Upper lobe of left lung (tissue), 6 donors: ENCODE measurements at regions not wholly inside any gene's neighbourhood (a gene's known extent, or its start where the extent isn't known, plus 50 kb on each side); places are given as distances from the start of the nearest gene placed in this dataset.

Experiments
- ATAC-seq, 2 donors: fragments of 200-7000 bp; cut with Tn5 transposase; one replicate each; pipeline ENCODE4 v1.9.1; 2022; ENCODE audit warnings: mild to moderate bottlenecking in 2 of 2, moderate library complexity in 2 of 2; ENCODE audit not compliant: low FRiP score in 2 of 2
- DNase-seq, 2 donors: peaks; one replicate each; pipeline ENCODE4 v3.0.0-alpha.2; 2019 to 2020
- H3K27ac ChIP-seq, 4 donors: fragments of 200-600 bp; sonication (generic); one replicate each; pipeline ENCODE4 v1.5.1; 2016 to 2019
- H3K27me3 ChIP-seq, 4 donors: fragments of 200-600 bp; sonication (generic); one replicate each; pipeline ENCODE4 v1.5.1; 2017 to 2019
- H3K36me3 ChIP-seq, 4 donors: fragments of 200-600 bp; sonication (generic); one replicate each; pipeline ENCODE4 v1.5.1; 2016 to 2019
- H3K4me1 ChIP-seq, 4 donors: fragments of 200-600 bp; sonication (generic); one replicate each; pipeline ENCODE4 v1.5.1; 2018 to 2019
- H3K4me3 ChIP-seq, 4 donors: fragments of 200-600 bp; sonication (generic); one replicate each; pipeline ENCODE4 v1.5.1; 2017 to 2019; ENCODE audit warnings: mild to moderate bottlenecking in 2 of 4, moderate library complexity in 1 of 4
- H3K9me3 ChIP-seq, 4 donors: fragments of 200-600 bp; sonication (generic); one replicate each; pipeline ENCODE4 v1.5.1; 2018 to 2019
- EP300 ChIP-seq, 4 donors: sonication (generic); formaldehyde crosslinking; IDR thresholded peaks; one replicate each; pipeline ENCODE4 v1.5.1; 2017; ENCODE audit warnings: antibody characterized with exemption in 4 of 4, control low read depth in 2 of 4
- POLR2A ChIP-seq, 4 donors: fragments of 450-650 bp; IDR thresholded peaks; one replicate each; pipeline ENCODE4 v1.5.1; 2016 to 2017; ENCODE audit warnings: antibody characterized with exemption in 4 of 4, mild to moderate bottlenecking in 2 of 4
- POLR2AphosphoS5 ChIP-seq, 2 donors: sonication (generic); formaldehyde crosslinking; IDR thresholded peaks; one replicate each; pipeline ENCODE4 v1.5.1; 2017; ENCODE audit warnings: antibody characterized with exemption in 2 of 2
- WGBS, 2 donors: methylation state at CpG; one replicate each; pipeline ENCODE4 v1.1.5; 2017 to 2018; 5-methylcytosine and 5-hydroxymethylcytosine counted together
- TF ChIP-seq, protein P1 (sequence below), 6 experiments: fragments of 450-650 bp in 4 of 6; fragments of 200-600 bp in 2 of 6; sonication (generic) in 2 of 6; IDR thresholded peaks; one replicate each; pipeline ENCODE4 v1.5.1; 2016 to 2019; ENCODE audit warnings: antibody characterized with exemption in 6 of 6
- donor health status: DM: no; HTN: no; CAD: no; lungs with moderate emphysema.
- donor health status: DM: no; HTN: yes; CAD: no; lungs with severe emphysema.

DNA sequence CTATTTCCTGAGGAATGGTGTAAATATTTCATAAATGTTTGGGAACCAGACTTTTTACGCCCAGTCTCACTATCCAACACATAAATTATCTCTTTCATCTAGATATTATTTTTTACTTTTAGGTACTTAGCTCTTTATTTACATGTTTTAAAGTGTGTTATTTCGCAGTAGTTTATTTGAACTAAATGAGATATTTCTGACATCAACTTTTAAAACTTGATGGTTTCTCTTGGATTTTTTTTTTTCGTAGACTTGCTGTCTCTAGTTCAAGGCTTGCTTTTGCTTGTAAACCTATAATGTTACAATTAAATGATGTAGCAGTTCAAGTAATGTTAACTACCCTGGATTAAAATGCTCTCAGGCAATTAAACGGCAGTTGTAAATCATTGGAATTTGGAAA, 241.7 kb upstream of the PDE3A start:
- no peak for ATAC-seq
- H3K4me1 ChIP-seq, result no peaks in the 10 kb centered on the region
- 80 to 88% methylated on average over 4 of the region's 4 CpGs for WGBS, 2 donors

DNA sequence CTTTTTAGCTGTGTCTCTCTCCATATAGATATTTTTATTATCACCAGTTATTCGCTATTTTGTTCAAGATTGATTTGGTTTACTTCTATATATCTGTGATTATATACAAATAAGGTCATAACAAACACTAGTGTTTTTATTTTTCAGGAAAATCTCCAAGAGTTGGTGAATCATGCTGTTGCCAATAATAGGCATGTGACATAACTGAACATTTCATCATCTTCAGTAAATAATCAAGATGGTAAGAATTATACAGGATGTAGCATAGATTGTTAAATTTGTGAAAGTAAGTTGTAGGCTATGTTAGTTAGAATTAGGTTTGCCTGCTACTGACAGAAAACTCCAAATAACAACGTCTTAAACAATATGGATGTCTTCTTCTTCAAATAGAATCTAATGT, 240.9 kb upstream of the PDE3A start:
- Histone ChIP-seq H3K36me3 (no peaks in the 10 kb centered on the region), H3K27me3 (no peaks in the 10 kb centered on the region), H3K4me1 (no peaks in the 10 kb centered on the region), H3K27ac (no peak overlapping the region), H3K9me3 (no peaks in the 10 kb centered on the region), H3K4me3 (no peak overlapping the region)
- TF ChIP-seq, protein P1, sequence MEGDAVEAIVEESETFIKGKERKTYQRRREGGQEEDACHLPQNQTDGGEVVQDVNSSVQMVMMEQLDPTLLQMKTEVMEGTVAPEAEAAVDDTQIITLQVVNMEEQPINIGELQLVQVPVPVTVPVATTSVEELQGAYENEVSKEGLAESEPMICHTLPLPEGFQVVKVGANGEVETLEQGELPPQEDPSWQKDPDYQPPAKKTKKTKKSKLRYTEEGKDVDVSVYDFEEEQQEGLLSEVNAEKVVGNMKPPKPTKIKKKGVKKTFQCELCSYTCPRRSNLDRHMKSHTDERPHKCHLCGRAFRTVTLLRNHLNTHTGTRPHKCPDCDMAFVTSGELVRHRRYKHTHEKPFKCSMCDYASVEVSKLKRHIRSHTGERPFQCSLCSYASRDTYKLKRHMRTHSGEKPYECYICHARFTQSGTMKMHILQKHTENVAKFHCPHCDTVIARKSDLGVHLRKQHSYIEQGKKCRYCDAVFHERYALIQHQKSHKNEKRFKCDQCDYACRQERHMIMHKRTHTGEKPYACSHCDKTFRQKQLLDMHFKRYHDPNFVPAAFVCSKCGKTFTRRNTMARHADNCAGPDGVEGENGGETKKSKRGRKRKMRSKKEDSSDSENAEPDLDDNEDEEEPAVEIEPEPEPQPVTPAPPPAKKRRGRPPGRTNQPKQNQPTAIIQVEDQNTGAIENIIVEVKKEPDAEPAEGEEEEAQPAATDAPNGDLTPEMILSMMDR (IDR thresholded peaks at IDR 0.05), result no peak
- TF ChIP-seq POLR2A (IDR thresholded peaks at IDR 0.05) (no peak), POLR2AphosphoS5 (IDR thresholded peaks at IDR 0.05) (no peak), EP300 (IDR thresholded peaks at IDR 0.05) (no peak)
- DNase-seq, result no peak
- 84 to 92% methylated on average over 2 of the region's 2 CpGs for WGBS, 2 donors
- no peak for ATAC-seq

More for the DNA sequence above, 241.7 kb upstream of the PDE3A start:
- Histone ChIP-seq H3K36me3 (no peaks in the 10 kb centered on the region), H3K4me3 (no peak overlapping the region), H3K27ac (no peak overlapping the region), H3K9me3 (no peaks in the 10 kb centered on the region), H3K27me3 (no peaks in the 10 kb centered on the region)
- TF ChIP-seq EP300 (IDR thresholded peaks at IDR 0.05) (no peak), POLR2AphosphoS5 (IDR thresholded peaks at IDR 0.05) (no peak), POLR2A (IDR thresholded peaks at IDR 0.05) (no peak)
- TF ChIP-seq, protein P1 (IDR thresholded peaks at IDR 0.05), result no peak
- no peak for DNase-seq

DNA sequence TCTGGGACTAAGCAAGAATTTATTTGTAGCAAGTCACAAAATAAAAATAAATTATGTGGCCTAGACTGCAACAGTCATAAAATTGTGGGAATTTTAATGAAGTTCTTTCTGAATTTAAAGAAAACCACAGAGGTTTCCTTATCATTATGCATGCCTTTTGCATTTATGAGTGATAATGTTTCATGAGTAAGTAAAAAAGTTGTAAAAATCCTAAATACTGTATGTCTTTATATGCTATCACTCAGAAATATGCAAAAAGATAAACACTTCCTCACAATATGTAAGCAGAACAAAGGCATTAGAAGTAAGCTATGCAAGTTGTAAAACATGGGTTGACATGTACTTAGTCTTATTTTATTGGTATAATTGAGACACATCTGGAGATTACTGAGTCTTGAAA, 239.4 kb upstream of the PDE3A start:
- no peak overlapping the region for H3K4me3 ChIP-seq
- TF ChIP-seq EP300 (IDR thresholded peaks at IDR 0.05), result no peak
- TF ChIP-seq POLR2AphosphoS5 (IDR thresholded peaks at IDR 0.05), result no peak
- TF ChIP-seq, protein P1 (IDR thresholded peaks at IDR 0.05), result no peak
- TF ChIP-seq POLR2A (IDR thresholded peaks at IDR 0.05), result no peak
- H3K9me3 ChIP-seq, result no peaks in the 10 kb centered on the region
- no peak for DNase-seq
- H3K27me3 ChIP-seq, result no peaks in the 10 kb centered on the region
- no peak for ATAC-seq
- H3K27ac ChIP-seq, result no peak overlapping the region
- H3K36me3 ChIP-seq, result no peaks in the 10 kb centered on the region
- H3K4me1 ChIP-seq, result no peaks in the 10 kb centered on the region

DNA sequence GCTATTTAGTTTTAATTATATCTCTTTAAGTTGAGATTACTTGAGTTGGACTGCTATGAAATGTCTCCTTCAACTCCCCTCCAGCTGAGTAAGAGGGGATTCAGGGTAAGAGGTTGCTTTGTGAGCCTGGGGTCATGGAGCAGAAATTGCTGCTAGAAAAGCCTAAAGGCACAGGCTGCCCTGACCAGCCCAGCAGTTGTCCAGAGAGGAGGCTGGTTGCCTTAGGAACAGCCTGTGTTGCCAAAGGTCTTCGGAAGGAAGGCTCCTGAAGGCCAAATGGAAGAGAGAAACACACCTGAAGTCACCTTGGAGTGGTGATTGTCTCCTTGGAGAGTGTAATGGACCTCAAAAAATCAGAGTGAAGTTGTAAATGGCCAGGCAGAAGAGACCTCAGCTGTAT, 235.5 kb upstream of the PDE3A start:
- H3K27me3 ChIP-seq, result no peaks in the 10 kb centered on the region
- no peak overlapping the region for H3K4me3 ChIP-seq
- no peak for ATAC-seq
- no peak for DNase-seq
- TF ChIP-seq, protein P1 (IDR thresholded peaks at IDR 0.05), result no peak
- TF ChIP-seq POLR2A (IDR thresholded peaks at IDR 0.05), result no peak
- no peak for TF ChIP-seq POLR2AphosphoS5 (IDR thresholded peaks at IDR 0.05)
- no peak for TF ChIP-seq EP300 (IDR thresholded peaks at IDR 0.05)
- WGBS, 2 donors, result 87 to 90% methylated on average over 1 of the region's 1 CpG
- H3K27ac ChIP-seq, result no peak overlapping the region
- no peaks in the 10 kb centered on the region for H3K4me1 ChIP-seq
- H3K36me3 ChIP-seq, result no peaks in the 10 kb centered on the region
- H3K9me3 ChIP-seq, result no peaks in the 10 kb centered on the region

DNA sequence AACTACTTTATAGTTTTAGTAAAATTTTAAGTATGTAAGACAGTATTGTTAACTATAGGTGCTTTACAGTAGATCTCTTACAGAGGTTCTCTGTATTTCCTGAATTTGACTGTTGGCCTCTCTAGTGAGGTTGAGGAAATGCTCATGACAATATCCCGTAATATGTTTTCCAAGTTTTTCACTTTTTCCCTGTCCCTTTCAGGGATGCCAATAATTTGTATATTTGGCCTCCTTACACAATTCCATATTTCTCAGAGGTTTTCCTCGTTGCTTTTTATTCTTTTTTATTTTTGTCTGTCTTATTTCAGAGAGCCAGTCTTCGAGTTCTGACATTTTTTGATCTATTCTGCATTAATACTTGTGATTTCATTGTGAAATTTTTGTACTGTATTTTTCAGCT, 233.7 kb upstream of the PDE3A start:
- Histone ChIP-seq H3K4me3 (no peak overlapping the region), H3K9me3 (no peaks in the 10 kb centered on the region), H3K36me3 (no peaks in the 10 kb centered on the region), H3K27me3 (no peaks in the 10 kb centered on the region), H3K4me1 (no peaks in the 10 kb centered on the region), H3K27ac (no peak overlapping the region)
- TF ChIP-seq POLR2AphosphoS5 (IDR thresholded peaks at IDR 0.05) (no peak), EP300 (IDR thresholded peaks at IDR 0.05) (no peak), POLR2A (IDR thresholded peaks at IDR 0.05) (no peak)
- TF ChIP-seq, protein P1 (IDR thresholded peaks at IDR 0.05), result no peak
- 70 to 92% methylated on average over 3 of the region's 3 CpGs for WGBS, 2 donors
- ATAC-seq, result no peak
- no peak for DNase-seq
